ENCODE measurements at regions not wholly inside any gene's neighbourhood (a gene's known extent, or its start where the extent isn't known, plus 50 kb on each side); places are given as distances from the start of the nearest gene placed in this dataset.

DNA sequence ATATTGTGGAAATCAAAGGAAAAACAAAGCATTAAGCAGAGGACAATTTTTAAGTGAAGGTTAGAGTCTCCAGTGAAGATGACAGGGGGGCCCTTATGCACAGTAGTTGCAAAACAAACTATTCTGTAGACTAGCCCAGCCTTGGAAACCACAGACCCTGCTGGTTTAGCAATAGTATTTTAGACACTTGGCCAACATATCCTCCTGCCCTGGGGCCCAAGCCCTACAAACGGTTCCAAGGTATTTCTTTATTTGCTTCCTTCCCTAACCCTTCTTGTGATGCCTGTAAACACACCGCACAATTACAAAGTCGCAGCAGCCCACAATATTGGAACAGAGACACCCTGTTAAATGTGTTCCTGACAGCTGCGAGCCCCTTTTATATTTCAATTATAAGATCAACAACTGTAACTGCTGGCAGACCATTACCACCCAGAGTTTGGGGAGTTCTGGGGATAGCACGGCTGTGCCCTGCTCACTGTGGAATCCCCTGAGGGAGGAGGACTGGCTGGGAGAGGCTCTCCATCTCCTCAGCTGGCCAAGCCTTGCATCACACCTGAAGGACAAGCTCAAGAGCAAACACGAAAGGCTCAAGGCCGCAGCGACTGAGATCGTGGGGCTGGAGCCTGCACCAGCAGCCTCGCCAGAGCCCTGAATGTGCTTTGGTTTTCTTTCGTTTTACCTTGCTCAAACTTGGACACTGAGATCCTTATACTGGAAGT is 282.2 kb upstream of the ATP5MC3 start:
- no peak for DNase-seq (ENCODE audit: low spot score)

DNA sequence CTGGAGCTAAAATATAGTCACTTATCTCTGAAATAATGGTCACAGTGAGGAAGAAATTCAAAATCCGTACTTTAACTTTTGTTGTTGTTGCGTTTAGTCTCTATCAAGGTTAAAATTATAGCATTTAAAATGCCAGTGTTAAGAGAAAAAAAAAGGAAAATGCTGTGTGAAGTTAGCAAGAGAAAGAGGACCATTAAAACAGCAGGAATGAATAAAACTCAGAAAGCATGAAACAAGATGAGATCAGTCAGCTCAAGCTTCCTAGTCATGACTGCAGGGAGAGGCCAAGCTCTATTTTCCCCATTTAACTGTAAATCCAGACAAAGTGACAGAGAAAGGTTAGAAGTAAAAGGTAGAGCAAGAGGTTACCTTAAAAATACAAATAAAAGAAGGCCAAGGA is 281.7 kb upstream of the ATP5MC3 start:
- no peak for DNase-seq (ENCODE audit: low spot score)

DNA sequence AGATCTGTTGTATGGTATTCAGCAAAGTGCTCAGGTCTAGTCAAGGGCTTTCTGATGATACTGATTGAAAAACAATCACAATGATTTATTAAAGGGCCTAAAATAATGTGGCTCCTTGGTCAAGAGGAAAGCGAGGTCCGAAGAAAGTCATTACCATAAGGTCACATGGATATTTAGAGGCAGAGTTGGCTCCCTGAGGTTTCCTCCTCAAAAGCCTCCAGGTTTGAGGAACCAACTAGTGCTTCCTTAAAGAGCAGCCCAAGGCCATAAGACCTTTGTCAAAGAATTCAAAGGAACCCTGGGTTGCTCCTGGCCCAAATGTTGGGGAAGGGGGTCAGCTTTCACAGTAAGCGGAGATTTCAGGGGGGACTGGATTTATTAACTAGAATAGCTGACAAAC is 280.7 kb upstream of the ATP5MC3 start:
- DNase-seq (ENCODE audit: low spot score): no peak

DNA sequence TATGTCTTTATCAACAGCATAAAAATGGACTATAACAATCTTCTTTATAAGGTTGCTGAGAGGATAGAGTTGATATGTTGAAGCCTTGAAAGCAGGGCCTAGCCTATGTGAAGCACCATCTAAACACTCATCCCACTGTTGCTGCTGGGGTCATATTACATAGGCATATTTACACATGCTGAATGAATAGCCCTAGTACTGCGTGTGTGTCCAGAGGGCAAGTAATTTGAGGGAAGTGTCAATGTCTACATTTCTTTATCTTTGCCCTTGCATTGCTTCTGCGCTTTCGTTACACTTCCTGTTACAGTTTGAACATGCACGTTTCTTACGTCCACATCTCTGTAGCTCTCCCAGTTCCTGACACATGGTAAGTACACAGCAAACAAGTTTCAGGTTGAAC is 280.3 kb upstream of the ATP5MC3 start:
- no peak for DNase-seq (ENCODE audit: low spot score)

DNA sequence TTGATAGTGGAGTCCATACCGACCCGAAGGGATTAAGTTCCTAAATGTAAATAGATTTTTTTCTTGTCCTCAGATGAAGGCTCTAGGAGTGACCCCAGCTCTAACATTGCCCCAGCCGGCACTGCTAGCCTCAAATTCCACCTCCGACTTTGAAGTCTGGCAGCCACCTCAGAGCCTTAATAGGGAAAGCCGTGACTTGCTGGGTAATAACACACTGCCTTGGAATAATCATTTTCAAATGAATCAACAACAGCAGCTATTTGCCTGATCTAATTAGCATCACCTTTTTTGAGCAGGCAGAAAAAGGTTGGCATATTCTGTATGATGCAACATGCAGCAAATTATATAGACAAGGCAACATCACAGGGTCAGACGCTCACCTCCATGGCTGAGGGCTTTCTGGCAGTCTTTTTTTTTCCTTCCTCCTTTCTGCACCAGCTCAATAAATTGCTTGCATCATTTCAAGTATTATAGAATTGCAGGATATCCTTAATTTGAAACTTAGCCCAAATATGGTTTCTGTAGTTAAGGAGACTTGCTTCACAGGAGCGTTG is 276.5 kb upstream of the ATP5MC3 start:
- DNase-seq (ENCODE audit: low spot score): no peak

DNA sequence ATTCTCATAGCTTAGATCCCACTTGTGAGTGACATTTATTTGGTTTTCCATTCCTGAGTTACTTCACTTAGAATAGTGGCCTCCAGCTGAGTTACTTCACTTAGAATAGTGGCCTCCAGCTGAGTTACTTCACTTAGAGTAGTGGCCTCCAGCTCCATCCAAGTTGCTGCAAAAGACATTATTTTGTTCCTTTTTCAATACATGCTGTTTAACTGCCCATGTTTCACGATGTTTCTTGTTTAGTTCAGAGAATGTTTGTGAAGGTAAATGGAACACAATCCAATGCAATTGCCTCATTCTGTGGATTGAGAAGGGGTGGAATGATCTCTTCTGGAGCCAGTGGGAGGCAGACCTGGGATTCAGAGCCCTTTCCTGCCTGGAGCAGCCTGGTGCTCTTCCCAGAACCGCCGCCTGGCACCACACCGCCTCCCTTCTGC is 273.5 kb upstream of the ATP5MC3 start:
- DNase-seq (ENCODE audit: low spot score): no peak

DNA sequence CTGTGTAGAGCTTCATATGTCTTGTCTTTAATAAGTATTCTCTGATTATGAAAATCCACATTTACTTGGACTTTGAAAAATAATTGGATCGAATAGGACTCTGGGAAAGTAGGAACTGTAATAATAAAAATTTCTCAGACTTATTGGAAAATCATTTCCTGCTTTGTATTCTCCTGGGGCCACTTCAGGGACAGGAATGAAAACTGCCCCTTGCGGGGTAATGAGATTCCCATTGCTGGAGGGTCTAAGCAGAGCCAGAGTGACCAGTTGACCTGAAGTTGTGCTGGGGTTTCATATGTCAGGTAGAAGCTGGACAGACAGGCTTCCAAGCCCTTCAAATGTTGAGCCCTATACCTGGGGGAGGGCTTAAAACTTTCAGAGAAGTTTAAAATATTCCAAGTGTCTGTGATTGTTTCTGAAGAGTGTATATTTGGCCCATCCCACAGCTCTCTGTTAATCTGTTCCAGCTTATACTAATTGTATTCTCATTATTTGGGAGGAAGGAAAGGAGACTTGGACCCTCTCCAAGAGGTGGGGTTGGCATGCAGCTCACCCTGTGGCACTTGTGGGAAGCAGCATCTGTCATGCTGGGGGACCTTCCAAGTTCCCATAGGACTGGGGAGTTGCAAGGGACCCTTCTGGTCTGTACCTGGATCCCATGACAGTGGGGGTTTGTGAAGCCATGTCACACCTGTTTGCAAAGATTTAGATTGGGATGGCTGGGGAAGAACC is 268.7 kb upstream of the ATP5MC3 start:
- no peak for DNase-seq (ENCODE audit: low spot score)

DNA sequence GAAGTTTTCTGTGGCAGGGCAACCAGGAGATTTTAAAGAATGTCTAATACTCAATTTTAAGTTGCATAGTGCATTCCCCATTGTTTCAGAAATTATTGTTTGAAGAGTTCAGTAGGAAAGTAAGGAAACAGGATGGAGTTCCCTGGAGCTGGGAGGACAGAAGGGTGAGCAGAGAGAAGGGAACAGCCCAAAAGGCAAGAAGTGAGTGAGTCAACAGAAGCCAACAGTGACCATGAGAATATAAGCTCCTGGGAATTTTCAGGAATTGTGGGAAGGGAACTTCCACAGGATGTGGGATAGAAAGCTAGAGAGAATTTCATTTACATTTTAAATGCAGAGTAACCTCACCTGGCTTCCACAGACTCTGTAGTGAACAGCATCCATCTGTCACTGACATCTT is 268.1 kb upstream of the ATP5MC3 start:
- no peak for DNase-seq (ENCODE audit: low spot score)

DNA sequence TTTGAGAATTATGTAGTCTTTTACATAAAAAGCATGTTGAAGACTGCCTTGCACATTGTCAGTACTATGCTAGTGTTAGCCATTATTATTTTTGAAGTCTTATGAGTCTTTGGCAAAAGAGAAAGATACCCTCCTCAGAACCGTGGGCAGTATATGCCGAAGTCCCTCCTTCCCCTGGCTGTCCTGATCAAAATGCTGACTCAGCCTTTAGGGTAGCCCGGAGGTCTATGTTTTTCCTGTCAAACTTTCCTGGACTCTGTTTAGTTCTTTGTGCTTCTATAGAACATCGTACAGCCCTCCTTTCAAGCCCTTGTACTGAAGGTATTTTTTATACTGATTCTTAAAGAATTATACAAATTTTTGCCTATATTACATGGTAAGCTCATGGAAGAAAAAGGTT is 264.7 kb upstream of the ATP5MC3 start:
- no peak for DNase-seq (ENCODE audit: low spot score)

DNA sequence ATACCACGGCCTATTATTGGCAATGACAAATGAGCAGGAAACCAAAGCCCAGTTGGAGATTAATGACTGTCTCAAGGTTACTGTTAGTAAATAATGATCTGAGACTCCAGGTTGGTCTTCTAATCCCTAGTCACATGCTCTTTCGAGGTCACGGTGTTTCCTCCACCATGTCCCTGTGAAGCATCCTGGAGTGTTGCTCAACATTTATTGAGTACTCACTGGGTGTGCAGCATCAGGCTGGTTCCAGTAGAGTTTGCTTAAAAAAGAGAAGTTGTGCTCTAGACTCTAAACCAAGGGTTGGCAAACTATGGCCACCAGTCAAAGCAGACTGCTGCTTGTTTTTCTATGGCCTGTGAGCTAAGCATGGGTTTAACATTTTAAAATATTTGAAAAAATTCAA is 263.8 kb upstream of the ATP5MC3 start:
- DNase-seq (ENCODE audit: low spot score): no peak

DNA sequence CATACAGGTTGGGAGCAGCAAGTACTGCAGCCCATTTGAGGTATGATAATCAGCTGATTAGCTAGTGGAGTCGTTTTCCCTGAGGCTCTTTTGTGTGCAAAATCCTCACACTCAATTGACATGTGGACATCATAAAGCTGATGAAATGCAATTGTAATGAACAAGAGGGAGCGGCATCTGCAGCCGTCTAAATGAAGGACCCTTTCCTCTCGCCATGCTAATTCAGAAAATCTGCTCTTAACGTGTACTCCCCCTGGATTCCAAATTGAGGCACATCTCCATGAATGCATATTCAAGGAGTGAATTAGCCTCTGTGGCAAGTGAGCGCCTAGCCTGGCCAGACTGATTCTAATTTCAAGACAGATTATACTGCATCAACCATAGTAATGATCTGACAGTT is 260.9 kb upstream of the ATP5MC3 start:
- no peak for DNase-seq (ENCODE audit: low spot score)

DNA sequence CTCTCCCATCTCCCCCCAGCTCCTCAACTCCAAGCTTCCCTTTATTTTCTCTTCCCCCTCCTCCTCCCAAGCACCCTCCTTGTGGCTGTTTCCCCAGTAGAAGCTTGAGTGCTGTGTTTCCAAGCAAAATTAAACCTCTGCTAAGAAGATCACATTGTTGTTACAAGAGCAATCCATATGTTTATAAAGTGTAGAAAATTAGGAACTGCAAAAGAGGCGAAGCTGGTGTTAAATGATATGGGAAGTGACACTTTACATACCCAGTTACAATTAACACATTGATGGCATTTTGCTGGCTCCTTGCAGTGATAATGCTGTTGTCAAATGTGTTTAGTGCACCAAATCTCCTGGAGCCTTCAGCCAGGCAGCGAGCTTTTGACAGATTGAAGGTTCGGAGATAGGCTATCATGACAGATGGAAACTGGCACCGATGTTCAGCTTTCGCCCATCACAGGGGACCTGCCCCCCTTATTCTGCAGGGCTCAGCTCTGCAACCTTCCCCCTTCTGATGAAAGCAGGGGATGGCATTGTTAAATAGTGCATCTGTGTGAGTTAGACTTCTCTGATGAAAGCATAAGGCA is 259.8 kb upstream of the ATP5MC3 start:
- no peak for DNase-seq (ENCODE audit: low spot score)

DNA sequence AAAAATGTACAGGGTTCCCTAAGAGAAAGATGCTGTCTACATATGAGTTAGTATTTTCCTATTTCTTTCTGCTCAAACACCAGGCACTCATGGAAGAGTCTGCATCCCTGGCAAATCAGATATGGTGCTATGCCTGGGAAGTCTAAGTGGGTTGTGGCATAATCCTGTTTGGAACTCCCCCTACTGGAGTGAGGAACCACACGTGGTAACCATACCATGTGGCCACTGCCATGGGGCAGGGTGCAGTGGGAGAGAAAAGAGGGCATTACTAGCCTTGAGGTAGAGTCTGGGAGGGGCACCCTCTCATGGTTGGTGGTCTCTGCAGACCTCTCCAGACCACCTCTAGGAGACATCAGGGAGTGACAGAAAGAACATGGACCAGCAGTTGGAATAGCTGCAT is 257.9 kb upstream of the ATP5MC3 start:
- no peak for DNase-seq (ENCODE audit: low spot score)

DNA sequence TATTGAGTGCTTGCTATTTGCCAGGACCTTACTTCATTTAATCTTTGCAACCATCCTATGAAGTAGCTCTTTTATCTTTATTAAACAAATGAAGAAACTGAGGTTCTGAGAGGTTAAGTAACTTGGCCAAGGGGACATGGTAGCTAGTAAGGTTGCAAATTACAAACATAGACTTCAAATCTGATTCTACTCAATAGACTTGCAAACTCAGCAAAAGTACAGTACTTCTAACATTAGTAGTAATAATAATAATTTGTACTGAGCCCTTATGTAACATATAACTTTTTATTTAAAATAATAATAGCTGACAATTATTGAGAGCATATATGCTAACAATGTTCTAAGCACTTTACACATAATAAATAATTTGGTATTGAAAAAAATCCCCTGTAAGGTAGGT is 255.7 kb upstream of the ATP5MC3 start:
- no peak for DNase-seq (ENCODE audit: low spot score)

DNA sequence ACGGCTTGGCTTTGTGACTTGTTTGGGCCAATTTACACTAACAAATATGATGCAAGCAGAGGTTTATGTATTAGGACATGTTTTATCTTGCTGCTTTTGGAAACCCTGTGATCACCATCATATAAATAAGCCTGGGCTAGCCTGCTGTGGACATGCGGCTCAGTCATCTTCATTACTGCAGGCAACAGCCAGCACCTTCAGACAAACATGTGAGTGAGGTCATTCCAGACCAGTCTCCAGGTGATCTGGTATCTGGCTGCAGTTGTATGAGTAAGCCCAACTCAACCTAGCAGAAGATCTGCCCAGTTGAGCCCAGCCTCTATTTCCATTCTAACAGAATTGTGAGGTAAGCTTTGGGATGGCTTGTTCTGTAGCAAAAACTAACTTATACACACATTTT is 254.6 kb upstream of the ATP5MC3 start:
- no peak for DNase-seq (ENCODE audit: low spot score)

DNA sequence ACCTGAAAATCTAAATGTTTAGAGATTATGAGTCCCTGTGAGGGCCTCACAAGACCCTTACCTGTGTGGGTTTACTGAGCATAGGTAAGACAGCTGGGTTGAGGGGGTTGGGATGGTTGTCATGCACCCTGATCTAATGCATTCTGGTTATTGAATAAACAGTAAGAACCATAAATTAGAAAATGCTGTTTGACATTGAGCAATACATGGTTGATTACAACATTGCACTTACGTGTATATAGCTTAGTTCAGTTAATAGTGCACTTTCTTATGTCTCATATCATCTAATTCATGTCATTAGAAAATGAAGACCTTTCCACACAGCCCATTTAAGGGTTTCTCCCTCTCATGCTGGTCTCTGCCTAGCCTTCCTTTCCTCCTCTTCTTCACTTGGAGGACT is 253.5 kb upstream of the ATP5MC3 start:
- no peak for DNase-seq (ENCODE audit: low spot score)

DNA sequence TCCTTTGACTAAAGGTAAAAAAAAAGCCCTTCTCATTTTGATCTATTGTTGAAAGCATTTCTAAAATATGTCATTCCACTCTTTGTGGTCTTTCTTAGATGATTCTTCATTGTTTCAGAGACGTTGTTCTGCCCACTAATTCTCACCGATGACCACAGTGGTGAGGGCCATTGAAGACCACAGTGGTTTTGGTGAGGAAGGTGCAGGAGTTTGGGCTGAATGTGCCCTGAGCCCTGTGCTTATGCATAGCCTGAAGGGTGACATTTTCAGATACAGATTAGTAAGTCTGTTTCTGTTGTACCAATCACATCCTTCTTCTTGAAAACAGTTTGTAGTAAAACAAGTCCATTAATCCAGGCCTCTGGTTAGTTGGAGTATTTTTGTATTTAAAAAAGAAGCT is 251.3 kb upstream of the ATP5MC3 start:
- no peak for DNase-seq (ENCODE audit: low spot score)

DNA sequence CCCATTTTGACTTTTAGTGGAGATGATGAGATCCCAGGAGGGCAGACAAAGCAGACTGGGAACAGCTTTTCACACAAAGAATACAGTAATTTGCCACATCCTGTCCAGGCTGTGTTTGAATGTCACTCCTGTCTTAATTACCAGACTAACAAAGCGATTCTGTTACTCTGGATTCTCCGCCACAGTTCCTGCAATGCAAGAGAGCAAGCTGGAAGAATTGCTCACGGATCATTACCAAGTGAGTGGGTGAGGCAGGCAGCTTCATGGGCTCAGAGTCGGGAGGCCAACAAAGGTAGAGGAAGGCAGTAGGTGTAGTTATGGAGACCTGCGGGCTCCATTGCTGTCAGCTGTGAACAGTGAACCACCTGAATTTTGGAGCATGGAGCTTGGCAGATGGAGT is 250.5 kb upstream of the ATP5MC3 start:
- DNase-seq (ENCODE audit: low spot score): no peak

DNA sequence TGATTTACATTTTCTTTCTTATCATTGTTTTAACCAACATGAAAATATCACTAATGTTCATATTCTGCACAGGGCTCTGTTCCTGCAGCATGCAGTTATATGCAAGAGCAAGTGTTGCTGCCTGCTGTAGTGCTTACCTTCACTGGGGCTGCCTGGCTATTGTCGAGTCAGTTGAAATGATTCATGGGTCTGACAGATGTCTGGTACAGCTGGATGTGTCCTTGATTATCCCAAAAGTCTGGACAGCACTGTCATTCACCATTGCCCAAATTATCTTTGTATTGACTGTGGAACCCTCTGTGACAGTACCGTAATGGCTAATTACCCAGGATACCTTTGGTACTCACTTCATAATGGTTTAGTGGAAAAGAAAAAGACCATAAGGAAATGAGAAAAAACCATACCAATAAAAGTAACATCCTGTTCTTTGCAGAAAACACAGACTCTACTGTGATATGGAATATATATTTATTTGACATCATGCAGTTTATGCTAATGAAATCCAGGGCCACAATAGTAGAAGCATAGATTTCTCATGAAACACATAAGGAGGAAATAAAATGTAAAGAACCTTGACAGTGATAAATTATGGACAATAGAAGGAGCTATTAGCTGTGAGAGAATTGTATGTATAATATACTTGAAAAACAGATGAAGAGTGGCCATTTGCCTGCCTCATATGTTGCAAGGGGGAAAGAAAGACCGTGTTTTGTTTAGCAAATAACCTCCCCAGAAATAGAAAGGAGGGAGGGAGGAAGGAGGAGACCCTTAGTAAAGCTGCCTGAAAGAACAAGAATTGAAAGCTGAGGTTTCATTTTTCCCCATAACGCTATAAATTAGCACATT is 249.8 kb upstream of the ATP5MC3 start:
- DNase-seq (ENCODE audit: low spot score): no peak

DNA sequence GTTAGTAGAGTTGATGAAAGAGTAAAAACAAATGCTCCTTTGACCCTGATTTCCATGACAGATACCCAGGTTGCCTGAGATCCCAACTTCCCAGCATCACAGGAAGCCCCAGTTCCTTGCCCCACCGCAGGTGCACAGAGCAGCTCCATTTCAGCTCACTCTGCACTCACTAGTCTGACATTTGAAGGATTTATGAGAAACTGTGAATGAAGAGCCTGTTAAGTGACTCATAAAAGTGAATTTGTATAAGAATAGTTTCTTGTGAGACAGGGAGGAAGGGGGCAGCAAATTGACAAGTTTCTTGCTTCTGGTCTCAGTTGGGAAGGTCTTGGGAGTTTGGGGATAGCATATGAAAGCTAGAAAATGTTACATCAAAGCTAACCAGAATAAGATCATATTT is 248.7 kb upstream of the ATP5MC3 start:
- DNase-seq (ENCODE audit: low spot score): no peak

DNA sequence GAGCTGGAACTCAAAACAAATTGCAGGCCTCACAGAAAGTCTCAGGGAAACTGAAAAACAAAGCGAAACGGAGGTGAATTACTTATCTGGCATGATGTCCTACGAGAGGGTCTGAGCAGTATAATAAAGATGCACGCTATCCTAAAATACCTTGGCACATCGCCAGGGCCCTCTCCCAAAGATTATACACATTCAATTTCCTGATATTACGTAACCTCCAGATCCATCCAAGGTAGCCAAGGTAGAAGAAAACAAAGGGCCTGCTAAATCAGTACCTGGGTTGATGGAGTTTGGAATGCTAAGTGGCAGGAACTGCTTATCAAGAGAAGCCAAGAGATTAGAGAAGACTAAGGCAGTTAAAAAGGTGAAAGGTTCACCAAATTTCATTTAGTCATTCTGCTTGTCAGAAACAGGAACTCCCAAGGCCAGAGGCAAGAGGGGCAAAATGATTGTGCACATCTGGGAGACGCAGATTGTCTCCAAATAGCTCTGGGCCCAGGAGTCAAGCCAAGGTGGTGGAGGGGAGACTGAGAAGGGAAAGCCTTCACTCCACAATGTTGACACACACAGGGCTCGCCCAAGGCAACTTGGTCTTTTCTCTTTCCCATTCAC is 236.8 kb upstream of the ATP5MC3 start:
- DNase-seq (ENCODE audit: low spot score): no peak

Measured in hematopoietic multipotent progenitor cell treated with erythropoietin and hydrocortisone succinate and interleukin-3 and kit ligand, for 15 days (in vitro differentiated cells).